HepG2 (cell line): ENCODE measurements at regions not wholly inside any gene's neighbourhood (a gene's known extent, or its start where the extent isn't known, plus 50 kb on each side); places are given as distances from the start of the nearest gene placed in this dataset.

Source experiments
- ATAC-seq: fragments of 200-7000 bp; cut with Tn5 transposase; 3 replicates; pipeline ENCODE4 v1.9.1; 2020; ENCODE audit warnings: mild to moderate bottlenecking, moderate library complexity
- BruUV-seq: library from RNA; stranded (reverse); fragments of 400-500 nt; replicated peaks from 2 replicates; lab custom pipeline; 2021; lab: Mats Ljungman, UMichigan
- CTCF ChIA-PET: fragments of 300-600 bp; formaldehyde crosslinking; extraction: SDS; loops from one replicate; lab custom pipeline; 2021; ENCODE audit warnings: low total read pairs, inconsistent platforms, low intra/inter-chr PET ratio; lab: Yijun Ruan, JAX
- POLR2A ChIA-PET: fragments of 350-600 bp; sonication (Branson Sonifier 250); formaldehyde crosslinking; loops from one replicate; lab custom pipeline; 2020; ENCODE audit warnings: antibody characterized with exemption, inconsistent platforms; lab: Yijun Ruan, JAX
- DNase-seq: peaks from one replicate; pipeline ENCODE4 v3.0.0-alpha.2; 2015; ENCODE audit warnings: low spot score
- FAIRE-seq: peaks from 3 replicates; lab custom pipeline; 2011; peaks lifted over from hg19 to GRCh38; lab: Jason Lieb, UNC
- H2AFZ ChIP-seq: one replicate; pipeline ENCODE4 v1.6.1; 2011; ENCODE audit warnings: low read length, inconsistent platforms
- H3K27ac ChIP-seq: fragments of 300-600 bp; 3 replicates; pipeline ENCODE4 v1.8.0; 2011; ENCODE audit warnings: mixed run types, mild to moderate bottlenecking, mixed read lengths, low read length, inconsistent platforms; ENCODE audit not compliant: insufficient read depth; ENCODE audit errors: extremely low read length
- H3K27me3 ChIP-seq, 2 experiments: fragments of 200-600 bp in 1 of 2; 2 replicates in 1 of 2; 3 replicates in 1 of 2; pipeline versions ENCODE4 v1.6.0 to v1.8.0; 2011; ENCODE audit warnings: low read length in 2 of 2, mild to moderate bottlenecking in 2 of 2, moderate library complexity in 2 of 2, inconsistent platforms in 1 of 2; ENCODE audit not compliant: insufficient read depth in 2 of 2, control insufficient read depth in 1 of 2
- H3K36me3 ChIP-seq, 2 experiments: fragments of 200-600 bp in 1 of 2; replicated peaks in 1 of 2; 2 replicates in 1 of 2; 3 replicates in 1 of 2; pipeline versions ENCODE4 v1.5.1 to v1.8.0; 2011; ENCODE audit warnings: low read length in 2 of 2, inconsistent platforms in 1 of 2; ENCODE audit not compliant: insufficient read depth in 2 of 2, control insufficient read depth in 1 of 2
- H3K4me1 ChIP-seq: 2 replicates; pipeline ENCODE4 v1.5.1; 2012; ENCODE audit warnings: low read length, inconsistent platforms; ENCODE audit not compliant: insufficient read depth
- H3K4me2 ChIP-seq: 2 replicates; pipeline ENCODE4 v1.6.0; 2011; ENCODE audit warnings: low read depth, low read length, inconsistent platforms
- H3K4me3 ChIP-seq, 3 experiments: fragments of 200-600 bp in 1 of 3; sonication (generic), shearing (Covaris generic) in 1 of 3; replicated peaks in 1 of 3; 2 replicates each; pipeline ENCODE4 v1.5.1; 2011 to 2016; ENCODE audit warnings: low read length in 3 of 3, inconsistent platforms in 2 of 3, low read depth in 2 of 3, mild to moderate bottlenecking in 2 of 3, control low read depth in 1 of 3, mixed read lengths in 1 of 3; ENCODE audit not compliant: insufficient read depth in 1 of 3
- H3K79me2 ChIP-seq: one replicate; pipeline ENCODE4 v1.6.1; 2011; ENCODE audit warnings: low read length, inconsistent platforms; ENCODE audit not compliant: insufficient read depth
- H3K9ac ChIP-seq: 2 replicates; pipeline ENCODE4 v1.6.0; 2011; ENCODE audit warnings: mild to moderate bottlenecking, low read depth, low read length, inconsistent platforms; ENCODE audit not compliant: insufficient read depth
- H3K9me3 ChIP-seq: 2 replicates; pipeline ENCODE4 v1.5.1; 2012; ENCODE audit warnings: mild to moderate bottlenecking, low read length
- H4K20me1 ChIP-seq: 2 replicates; pipeline ENCODE4 v1.6.0; 2011; ENCODE audit warnings: inconsistent platforms, mild to moderate bottlenecking, low read length, moderate library complexity; ENCODE audit not compliant: insufficient read depth
- BHLHE40 ChIP-seq: IDR thresholded peaks from 2 replicates; pipeline ENCODE4 v1.6.1; 2011; ENCODE audit warnings: low read length, improper control_type of control experiment
- IKZF1 ChIP-seq: fragments of 450-650 bp; IDR thresholded peaks from 2 replicates; pipeline ENCODE4 v1.7.1; 2016
- ZNF124 ChIP-seq: sonication (generic); formaldehyde crosslinking; IDR thresholded peaks from 2 replicates; pipeline ENCODE4 v1.4.0; 2020; ENCODE audit warnings: missing genetic modification reagents
- WGBS: methylation state at CpG from one replicate; pipeline ENCODE4 v1.1.6; 2017; ENCODE audit warnings: low lambda C conversion rate; 5-methylcytosine and 5-hydroxymethylcytosine counted together
- in situ Hi-C: cut with HindIII; loops from 2 replicates; pipeline ENCODE4 v1.10.0; 2017; ENCODE audit warnings: low pct_unique_long_range_greater_than_20kb; ENCODE audit not compliant: extremely low pct_ligation_motif_present
- intact Hi-C: fragments of 100-400 bp; cut with micrococcal nuclease; formaldehyde crosslinking; loops from one replicate; pipeline ENCODE4 v1.10.0; 2022; ENCODE audit not compliant: unreplicated experiment
- TF ChIP-seq, protein P1 (sequence below): IDR thresholded peaks from 2 replicates; pipeline ENCODE4 v1.6.1; 2016
- TF ChIP-seq, protein P2 (sequence below): IDR thresholded peaks from 2 replicates; pipeline ENCODE4 v1.6.1; 2016; ENCODE audit warnings: low read depth, missing genetic modification reagents, missing compliant biosample characterization
- TF ChIP-seq, protein P3 (sequence below): sonication (generic); formaldehyde crosslinking; IDR thresholded peaks from 2 replicates; pipeline ENCODE4 v1.5.0; 2020; ENCODE audit warnings: mild to moderate bottlenecking, missing genetic modification reagents

DNA sequence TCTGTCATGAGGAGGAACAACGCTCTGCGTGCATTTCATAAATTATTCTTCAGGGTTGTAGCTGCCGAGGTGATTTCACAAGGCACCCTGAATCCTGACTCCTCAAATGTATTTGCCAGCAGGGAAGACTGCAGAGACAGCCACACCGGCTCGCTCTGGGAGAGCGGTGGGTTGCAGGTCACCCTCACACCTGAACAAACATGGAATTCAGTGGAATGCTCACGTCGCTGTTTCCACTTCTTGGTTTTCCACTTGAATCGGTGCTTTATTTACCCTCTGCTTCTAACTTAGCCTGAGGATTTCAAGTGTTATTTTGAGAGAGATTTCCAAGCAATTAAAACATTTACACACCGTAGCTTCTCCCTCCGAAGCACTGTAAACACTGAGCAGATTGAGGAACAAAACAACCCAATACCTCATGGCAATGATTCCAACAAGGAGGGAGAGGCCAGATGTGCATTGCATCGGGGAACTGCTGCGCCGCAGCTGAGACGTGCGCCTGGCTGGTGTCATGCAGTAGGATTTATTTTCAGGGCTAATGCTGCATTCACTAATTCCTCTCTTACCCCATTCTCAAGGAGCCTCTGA, 59.5 kb upstream of the GGTLC1 start:
- Histone ChIP-seq H3K9me3 (no peaks in the 10 kb centered on the region), H3K4me2 (no peak overlapping the region), H3K27me3 (no peaks in the 10 kb centered on the region), H3K9ac (no peak overlapping the region), H3K4me1 (no peaks in the 10 kb centered on the region), H3K36me3 (no peaks in the 10 kb centered on the region), H3K27ac (no peak overlapping the region), H3K4me3 (no peak overlapping the region), H3K79me2 (no peaks in the 10 kb centered on the region), H4K20me1 (no peaks in the 10 kb centered on the region), H2AFZ (no peak overlapping the region)
- DNase-seq (no peak), FAIRE-seq (no peak), ATAC-seq (no peak)
- in situ Hi-C loops (no loop called here), intact Hi-C loops (no loop called here)
- no TSS peak for BruUV-seq
- 53% methylated on average over 16 of the region's 16 CpGs for WGBS
- POLR2A ChIA-PET, result no interaction called here
- TF ChIP-seq ZNF124, result no peak
- TF ChIP-seq, protein P1, sequence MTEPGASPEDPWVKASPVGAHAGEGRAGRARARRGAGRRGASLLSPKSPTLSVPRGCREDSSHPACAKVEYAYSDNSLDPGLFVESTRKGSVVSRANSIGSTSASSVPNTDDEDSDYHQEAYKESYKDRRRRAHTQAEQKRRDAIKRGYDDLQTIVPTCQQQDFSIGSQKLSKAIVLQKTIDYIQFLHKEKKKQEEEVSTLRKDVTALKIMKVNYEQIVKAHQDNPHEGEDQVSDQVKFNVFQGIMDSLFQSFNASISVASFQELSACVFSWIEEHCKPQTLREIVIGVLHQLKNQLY (CRISPR knock-in tag), result no peak
- TF ChIP-seq, protein P2, sequence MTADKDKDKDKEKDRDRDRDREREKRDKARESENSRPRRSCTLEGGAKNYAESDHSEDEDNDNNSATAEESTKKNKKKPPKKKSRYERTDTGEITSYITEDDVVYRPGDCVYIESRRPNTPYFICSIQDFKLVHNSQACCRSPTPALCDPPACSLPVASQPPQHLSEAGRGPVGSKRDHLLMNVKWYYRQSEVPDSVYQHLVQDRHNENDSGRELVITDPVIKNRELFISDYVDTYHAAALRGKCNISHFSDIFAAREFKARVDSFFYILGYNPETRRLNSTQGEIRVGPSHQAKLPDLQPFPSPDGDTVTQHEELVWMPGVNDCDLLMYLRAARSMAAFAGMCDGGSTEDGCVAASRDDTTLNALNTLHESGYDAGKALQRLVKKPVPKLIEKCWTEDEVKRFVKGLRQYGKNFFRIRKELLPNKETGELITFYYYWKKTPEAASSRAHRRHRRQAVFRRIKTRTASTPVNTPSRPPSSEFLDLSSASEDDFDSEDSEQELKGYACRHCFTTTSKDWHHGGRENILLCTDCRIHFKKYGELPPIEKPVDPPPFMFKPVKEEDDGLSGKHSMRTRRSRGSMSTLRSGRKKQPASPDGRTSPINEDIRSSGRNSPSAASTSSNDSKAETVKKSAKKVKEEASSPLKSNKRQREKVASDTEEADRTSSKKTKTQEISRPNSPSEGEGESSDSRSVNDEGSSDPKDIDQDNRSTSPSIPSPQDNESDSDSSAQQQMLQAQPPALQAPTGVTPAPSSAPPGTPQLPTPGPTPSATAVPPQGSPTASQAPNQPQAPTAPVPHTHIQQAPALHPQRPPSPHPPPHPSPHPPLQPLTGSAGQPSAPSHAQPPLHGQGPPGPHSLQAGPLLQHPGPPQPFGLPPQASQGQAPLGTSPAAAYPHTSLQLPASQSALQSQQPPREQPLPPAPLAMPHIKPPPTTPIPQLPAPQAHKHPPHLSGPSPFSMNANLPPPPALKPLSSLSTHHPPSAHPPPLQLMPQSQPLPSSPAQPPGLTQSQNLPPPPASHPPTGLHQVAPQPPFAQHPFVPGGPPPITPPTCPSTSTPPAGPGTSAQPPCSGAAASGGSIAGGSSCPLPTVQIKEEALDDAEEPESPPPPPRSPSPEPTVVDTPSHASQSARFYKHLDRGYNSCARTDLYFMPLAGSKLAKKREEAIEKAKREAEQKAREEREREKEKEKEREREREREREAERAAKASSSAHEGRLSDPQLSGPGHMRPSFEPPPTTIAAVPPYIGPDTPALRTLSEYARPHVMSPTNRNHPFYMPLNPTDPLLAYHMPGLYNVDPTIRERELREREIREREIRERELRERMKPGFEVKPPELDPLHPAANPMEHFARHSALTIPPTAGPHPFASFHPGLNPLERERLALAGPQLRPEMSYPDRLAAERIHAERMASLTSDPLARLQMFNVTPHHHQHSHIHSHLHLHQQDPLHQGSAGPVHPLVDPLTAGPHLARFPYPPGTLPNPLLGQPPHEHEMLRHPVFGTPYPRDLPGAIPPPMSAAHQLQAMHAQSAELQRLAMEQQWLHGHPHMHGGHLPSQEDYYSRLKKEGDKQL (CRISPR knock-in tag), result no peak
- TF ChIP-seq BHLHE40, result no peak
- no peak for TF ChIP-seq IKZF1
- TF ChIP-seq, protein P3, sequence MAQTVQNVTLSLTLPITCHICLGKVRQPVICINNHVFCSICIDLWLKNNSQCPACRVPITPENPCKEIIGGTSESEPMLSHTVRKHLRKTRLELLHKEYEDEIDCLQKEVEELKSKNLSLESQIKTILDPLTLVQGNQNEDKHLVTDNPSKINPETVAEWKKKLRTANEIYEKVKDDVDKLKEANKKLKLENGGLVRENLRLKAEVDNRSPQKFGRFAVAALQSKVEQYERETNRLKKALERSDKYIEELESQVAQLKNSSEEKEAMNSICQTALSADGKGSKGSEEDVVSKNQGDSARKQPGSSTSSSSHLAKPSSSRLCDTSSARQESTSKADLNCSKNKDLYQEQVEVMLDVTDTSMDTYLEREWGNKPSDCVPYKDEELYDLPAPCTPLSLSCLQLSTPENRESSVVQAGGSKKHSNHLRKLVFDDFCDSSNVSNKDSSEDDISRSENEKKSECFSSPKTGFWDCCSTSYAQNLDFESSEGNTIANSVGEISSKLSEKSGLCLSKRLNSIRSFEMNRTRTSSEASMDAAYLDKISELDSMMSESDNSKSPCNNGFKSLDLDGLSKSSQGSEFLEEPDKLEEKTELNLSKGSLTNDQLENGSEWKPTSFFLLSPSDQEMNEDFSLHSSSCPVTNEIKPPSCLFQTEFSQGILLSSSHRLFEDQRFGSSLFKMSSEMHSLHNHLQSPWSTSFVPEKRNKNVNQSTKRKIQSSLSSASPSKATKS (CRISPR knock-in tag), result no peak
- CTCF ChIA-PET, result no interaction called here
